ENCODE measurements at regions not wholly inside any gene's neighbourhood (a gene's known extent, or its start where the extent isn't known, plus 50 kb on each side); places are given as distances from the start of the nearest gene placed in this dataset.

DNA sequence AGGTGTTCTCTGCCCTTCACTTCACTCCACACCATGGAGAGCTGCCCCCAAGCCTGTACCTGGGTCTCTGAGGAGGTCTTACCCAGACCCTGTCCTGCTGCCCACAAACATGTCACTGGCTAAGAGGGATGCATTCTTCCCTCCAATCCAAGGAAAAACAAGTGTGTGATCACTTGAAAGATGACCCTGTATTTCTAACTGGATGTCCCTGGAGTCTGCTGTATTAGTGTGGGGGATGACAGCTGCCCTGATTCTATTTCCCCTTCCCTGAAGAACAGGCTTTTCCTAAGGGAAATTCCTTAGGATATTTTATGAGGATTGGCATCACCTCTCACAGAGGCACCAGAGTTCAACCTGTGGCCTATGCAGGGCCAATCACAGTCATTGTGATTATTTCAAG, 55.0 kb upstream of the GATA2 start:
- TF ChIP-seq, protein P1, sequence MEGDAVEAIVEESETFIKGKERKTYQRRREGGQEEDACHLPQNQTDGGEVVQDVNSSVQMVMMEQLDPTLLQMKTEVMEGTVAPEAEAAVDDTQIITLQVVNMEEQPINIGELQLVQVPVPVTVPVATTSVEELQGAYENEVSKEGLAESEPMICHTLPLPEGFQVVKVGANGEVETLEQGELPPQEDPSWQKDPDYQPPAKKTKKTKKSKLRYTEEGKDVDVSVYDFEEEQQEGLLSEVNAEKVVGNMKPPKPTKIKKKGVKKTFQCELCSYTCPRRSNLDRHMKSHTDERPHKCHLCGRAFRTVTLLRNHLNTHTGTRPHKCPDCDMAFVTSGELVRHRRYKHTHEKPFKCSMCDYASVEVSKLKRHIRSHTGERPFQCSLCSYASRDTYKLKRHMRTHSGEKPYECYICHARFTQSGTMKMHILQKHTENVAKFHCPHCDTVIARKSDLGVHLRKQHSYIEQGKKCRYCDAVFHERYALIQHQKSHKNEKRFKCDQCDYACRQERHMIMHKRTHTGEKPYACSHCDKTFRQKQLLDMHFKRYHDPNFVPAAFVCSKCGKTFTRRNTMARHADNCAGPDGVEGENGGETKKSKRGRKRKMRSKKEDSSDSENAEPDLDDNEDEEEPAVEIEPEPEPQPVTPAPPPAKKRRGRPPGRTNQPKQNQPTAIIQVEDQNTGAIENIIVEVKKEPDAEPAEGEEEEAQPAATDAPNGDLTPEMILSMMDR (conservative IDR thresholded peaks at IDR 0.05; ENCODE audit: low read depth in 2 of 2), result no peak
- TF ChIP-seq CREB1 (CRISPR knock-in tag; IDR thresholded peaks at IDR 0.05; ENCODE audit: low read depth) (no peak), POLR2AphosphoS5 (IDR thresholded peaks at IDR 0.05; ENCODE audit: low read depth) (no peak)

Measured in GM23338 (cell line).